Dendritic cell treated with granulocyte-macrophage colony-stimulating factor and Interleukin-4, amounts not matched to agents 40 ng/mL and 50 ng/mL, for 4 days (primary cell): ENCODE measurements at regions not wholly inside any gene's neighbourhood (a gene's known extent, or its start where the extent isn't known, plus 50 kb on each side); places are given as distances from the start of the nearest gene placed in this dataset.
"Not testable (repeated sequence)": the region's sequence is repeated elsewhere in the genome, so short reads cannot be mapped to it uniquely, and the experiment has no call there.

ENCODE experiments used
- H3K27ac Mint-ChIP-seq: one replicate; pipeline ENCODE4 v1.8.0; 2022; ENCODE audit warnings: mild to moderate bottlenecking, mixed read lengths
- H3K27me3 Mint-ChIP-seq: one replicate; pipeline ENCODE4 v1.8.0; 2022; ENCODE audit warnings: mild to moderate bottlenecking, mixed read lengths
- H3K36me3 Mint-ChIP-seq: one replicate; pipeline ENCODE4 v1.8.0; 2022; ENCODE audit warnings: low read depth, mixed read lengths
- H3K4me1 Mint-ChIP-seq: one replicate; pipeline ENCODE4 v1.8.0; 2022; ENCODE audit warnings: low read depth, mixed read lengths
- H3K4me3 Mint-ChIP-seq: one replicate; pipeline ENCODE4 v1.8.0; 2022; ENCODE audit warnings: mild to moderate bottlenecking, moderate library complexity, mixed read lengths
- H3K9me3 Mint-ChIP-seq: one replicate; pipeline ENCODE4 v1.8.0; 2022; ENCODE audit warnings: mixed read lengths
- intact Hi-C: fragments of 100-400 bp; cut with micrococcal nuclease; formaldehyde crosslinking; loops from one replicate; pipeline ENCODE4 v1.15.0; 2022

DNA sequence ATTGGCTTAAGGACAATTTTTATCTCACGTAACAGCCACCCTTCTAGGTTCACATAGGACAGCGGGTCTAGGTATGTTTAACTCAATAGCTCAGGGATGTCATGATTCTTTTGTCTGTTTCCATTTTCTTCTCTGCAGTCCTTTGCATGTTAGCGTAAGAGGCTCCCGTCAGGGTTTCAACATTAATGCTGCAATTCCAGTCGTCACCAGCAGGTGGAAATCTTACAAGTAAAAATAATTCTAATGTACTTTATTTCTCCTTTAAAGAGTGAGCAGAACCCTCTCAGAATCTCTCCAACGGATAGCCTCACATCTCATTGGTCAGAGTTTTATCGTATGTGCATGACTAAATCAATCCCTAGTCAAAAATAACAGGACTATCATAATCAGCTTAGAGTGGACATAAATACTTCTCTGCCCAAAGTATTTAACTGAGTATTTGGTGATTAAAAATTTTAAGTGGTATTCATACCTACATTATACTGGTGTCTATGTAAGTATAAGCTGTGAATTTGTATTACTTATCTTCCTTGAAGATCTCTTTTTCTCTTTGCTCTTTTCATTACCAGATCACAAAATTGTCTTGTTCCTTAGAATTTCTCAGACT is 487.2 kb upstream of the GCFC2 start:
- no peaks in the 10 kb centered on the region for H3K4me1 Mint-ChIP-seq

GRCh38 chr2:76197428-76197827 is 486.7 kb upstream of the GCFC2 start:
- no peak overlapping the region for H3K4me3 Mint-ChIP-seq
- H3K36me3 Mint-ChIP-seq = no peaks in the 10 kb centered on the region
- intact Hi-C loops = loop anchor here (10.0 kb wide), 1 partner anchor 397 kb away; no protein-coding TSS in a partner anchor
- H3K27ac Mint-ChIP-seq = no peak overlapping the region
- H3K27me3 Mint-ChIP-seq = no peaks in the 10 kb centered on the region
- H3K9me3 Mint-ChIP-seq = no peaks in the 10 kb centered on the region
- H3K4me1 Mint-ChIP-seq = no peaks in the 10 kb centered on the region

More for the DNA sequence above, 487.2 kb upstream of the GCFC2 start:
- Mint-ChIP-seq H3K4me3 (no peak overlapping the region), H3K9me3 (no peaks in the 10 kb centered on the region), H3K27me3 (no peaks in the 10 kb centered on the region), H3K27ac (no peak overlapping the region), H3K36me3 (no peaks in the 10 kb centered on the region)
- intact Hi-C loops = loop anchor here (10.0 kb wide), 1 partner anchor 397 kb away; no protein-coding TSS in a partner anchor

DNA sequence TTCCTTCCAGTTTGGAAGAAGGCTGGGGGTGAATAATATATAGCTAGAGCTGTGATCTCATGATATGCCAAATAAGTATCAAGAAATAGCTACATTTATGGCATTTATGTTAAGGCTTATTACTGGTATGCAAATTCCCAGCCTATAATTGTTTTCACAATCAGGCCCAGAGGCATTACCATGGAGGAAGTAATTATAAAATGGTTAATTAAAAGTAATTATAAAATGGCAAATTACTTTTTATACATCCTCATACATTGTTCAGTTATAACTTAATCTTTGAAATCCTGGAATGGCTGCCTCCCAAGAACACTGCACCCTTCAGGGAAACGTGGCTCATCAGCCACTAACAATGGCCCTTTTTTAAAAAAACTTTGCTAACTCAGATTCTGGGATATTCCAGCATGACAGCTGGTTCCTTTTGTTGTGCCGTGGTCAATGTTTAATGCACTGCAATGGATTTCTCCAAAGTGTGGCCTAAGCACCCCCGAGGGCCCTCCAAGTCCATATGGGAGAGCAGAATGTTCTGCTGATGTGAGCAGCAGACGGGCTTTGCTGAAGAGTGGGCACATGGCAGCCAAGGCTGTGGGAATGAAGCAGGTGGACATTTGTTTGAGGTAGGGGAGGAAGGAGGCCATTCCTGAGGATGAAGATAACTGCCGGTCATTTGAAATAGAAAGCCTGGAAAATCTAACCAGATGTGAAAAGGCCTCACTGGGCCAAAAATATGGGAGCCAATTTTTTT is 483.5 kb upstream of the GCFC2 start:
- no peak overlapping the region for H3K27ac Mint-ChIP-seq
- no peaks in the 10 kb centered on the region for H3K27me3 Mint-ChIP-seq
- intact Hi-C loops = loop anchor here (10.0 kb wide), 1 partner anchor 401 kb away; no protein-coding TSS in a partner anchor
- H3K4me3 Mint-ChIP-seq = no peak overlapping the region
- no peaks in the 10 kb centered on the region for H3K4me1 Mint-ChIP-seq
- H3K9me3 Mint-ChIP-seq = no peaks in the 10 kb centered on the region
- no peaks in the 10 kb centered on the region for H3K36me3 Mint-ChIP-seq

DNA sequence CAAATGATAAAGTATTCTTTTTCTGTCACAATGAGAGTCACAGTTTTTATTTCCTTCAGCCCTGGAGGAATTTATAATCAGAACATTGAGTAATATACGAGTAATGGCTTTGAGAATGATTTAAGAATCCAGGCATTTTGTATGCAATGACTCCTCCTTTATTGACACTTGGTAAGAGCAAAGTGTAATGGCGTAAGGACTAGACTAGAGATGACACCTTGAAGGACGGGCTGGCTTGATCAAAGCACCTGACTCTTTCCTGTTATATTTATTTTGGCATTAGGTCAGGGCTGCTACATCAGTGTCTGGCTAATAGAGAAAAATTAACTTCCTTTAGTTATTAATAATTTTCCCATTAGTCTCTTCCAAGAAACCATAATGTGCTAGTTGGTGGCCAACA is 482.4 kb upstream of the GCFC2 start:
- Mint-ChIP-seq H3K4me3 (no peak overlapping the region), H3K36me3 (no peaks in the 10 kb centered on the region), H3K9me3 (no peaks in the 10 kb centered on the region), H3K27ac (no peak overlapping the region), H3K4me1 (no peaks in the 10 kb centered on the region), H3K27me3 (no peaks in the 10 kb centered on the region)
- intact Hi-C loops = loop anchor here (10.0 kb wide), 1 partner anchor 402 kb away; no protein-coding TSS in a partner anchor

DNA sequence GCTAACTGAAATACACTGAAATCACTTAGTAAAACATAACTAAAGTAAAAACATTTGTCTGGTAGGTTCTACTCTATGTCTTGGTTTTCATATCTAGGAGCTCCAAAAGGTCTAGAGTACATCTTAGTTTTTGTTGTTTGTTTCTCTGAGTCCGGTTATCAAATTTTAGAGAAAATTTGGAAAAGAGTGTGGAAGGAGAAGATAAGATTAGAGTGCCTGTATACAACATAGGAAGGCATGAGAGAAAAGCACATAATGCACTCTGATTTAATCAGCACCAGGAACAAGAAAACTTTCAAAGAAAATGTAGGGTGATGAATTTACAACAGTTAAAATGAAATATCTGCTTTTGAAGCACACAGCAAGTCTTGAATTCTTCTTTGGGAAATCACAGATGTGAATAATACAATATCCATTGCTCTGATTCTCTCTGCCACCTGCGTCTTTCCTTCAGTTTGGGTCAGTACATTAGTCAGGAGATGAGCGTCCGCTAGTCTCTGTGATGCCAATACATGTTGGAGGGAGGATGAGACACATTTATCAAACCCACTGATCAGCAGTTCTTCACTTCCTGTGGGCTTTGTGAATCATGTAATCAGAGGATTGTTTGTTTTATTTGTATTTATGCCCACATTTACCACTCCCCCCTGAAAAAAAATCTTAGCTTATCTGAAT is 477.8 kb upstream of the GCFC2 start:
- H3K27ac Mint-ChIP-seq = no peak overlapping the region
- no peak overlapping the region for H3K4me3 Mint-ChIP-seq
- intact Hi-C loops = no loop called here
- no peaks in the 10 kb centered on the region for H3K27me3 Mint-ChIP-seq
- no peaks in the 10 kb centered on the region for H3K36me3 Mint-ChIP-seq
- no peaks in the 10 kb centered on the region for H3K4me1 Mint-ChIP-seq
- no peaks in the 10 kb centered on the region for H3K9me3 Mint-ChIP-seq

- no peaks in the 10 kb centered on the region for H3K27me3 Mint-ChIP-seq
- intact Hi-C loops = no loop called here
- H3K9me3 Mint-ChIP-seq = no peaks in the 10 kb centered on the region
- no peak overlapping the region for H3K27ac Mint-ChIP-seq
- H3K36me3 Mint-ChIP-seq = no peaks in the 10 kb centered on the region
- no peaks in the 10 kb centered on the region for H3K4me1 Mint-ChIP-seq
- H3K4me3 Mint-ChIP-seq = no peak overlapping the region
Measured at GRCh38 chr2:76187415-76187814, 476.7 kb upstream of the GCFC2 start.

GRCh38 chr2:76180676-76181075 is 470.0 kb upstream of the GCFC2 start:
- Mint-ChIP-seq H3K27ac (no peak overlapping the region), H3K36me3 (no peaks in the 10 kb centered on the region)

DNA sequence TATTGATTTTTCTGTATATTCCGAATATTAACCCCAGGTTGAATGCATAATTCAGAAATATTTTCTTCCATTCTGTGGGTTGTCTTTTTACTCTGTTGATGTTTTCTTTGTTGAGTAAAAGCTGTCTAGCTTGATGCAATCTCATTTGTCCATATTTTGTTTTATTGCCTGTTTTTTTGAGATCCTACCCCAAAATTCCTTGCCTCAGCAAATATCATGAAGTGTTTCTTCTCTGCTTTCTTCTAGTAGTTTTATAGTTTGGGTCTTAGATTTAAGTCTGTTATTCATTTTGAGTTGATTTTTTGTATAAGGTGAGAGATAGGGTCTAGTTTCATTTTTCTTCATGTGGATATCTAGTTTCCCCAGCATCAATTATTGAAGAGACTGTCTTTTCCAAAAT is 467.9 kb upstream of the GCFC2 start:
- Mint-ChIP-seq H3K27ac (no peak overlapping the region), H3K36me3 (no peaks in the 10 kb centered on the region), H3K4me1 (no peaks in the 10 kb centered on the region), H3K27me3 (no peaks in the 10 kb centered on the region), H3K9me3 (peaks cover 65% of the 10 kb centered on the region), H3K4me3 (no peak overlapping the region)
- intact Hi-C loops = no loop called here

More at GRCh38 chr2:76180676-76181075, 470.0 kb upstream of the GCFC2 start:
- Mint-ChIP-seq H3K9me3 (peaks cover 45% of the 10 kb centered on the region), H3K27me3 (no peaks in the 10 kb centered on the region), H3K4me1 (no peaks in the 10 kb centered on the region), H3K4me3 (no peak overlapping the region)
- intact Hi-C loops = no loop called here

DNA sequence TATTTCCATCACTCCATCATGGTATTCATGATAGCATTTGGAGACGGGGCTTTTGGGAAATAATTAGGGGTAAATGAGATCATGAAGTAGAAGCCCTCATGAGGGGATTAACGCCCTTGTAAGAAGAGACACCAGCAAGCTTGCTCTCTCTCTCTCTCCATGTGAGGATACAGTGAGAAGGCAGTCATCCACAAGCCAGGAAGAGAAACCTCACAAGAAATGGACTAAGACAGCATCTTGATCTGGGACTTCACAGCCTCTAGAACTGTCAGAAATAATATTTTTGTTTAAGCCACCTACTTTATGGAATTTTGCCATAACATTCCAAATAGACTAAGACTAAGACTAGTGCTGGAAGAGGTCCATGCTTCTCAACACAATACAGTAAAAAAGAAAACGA is 464.6 kb upstream of the GCFC2 start:
- H3K9me3 Mint-ChIP-seq = peaks cover 72% of the 10 kb centered on the region
- no peak overlapping the region for H3K27ac Mint-ChIP-seq

GRCh38 chr2:76174505-76174904 is 463.8 kb upstream of the GCFC2 start:
- intact Hi-C loops = no loop called here
- H3K27ac Mint-ChIP-seq = no peak overlapping the region
- no peaks in the 10 kb centered on the region for H3K36me3 Mint-ChIP-seq
- no peak overlapping the region for H3K4me3 Mint-ChIP-seq
- no peaks in the 10 kb centered on the region for H3K4me1 Mint-ChIP-seq
- H3K27me3 Mint-ChIP-seq = no peaks in the 10 kb centered on the region
- H3K9me3 Mint-ChIP-seq = peaks cover 65% of the 10 kb centered on the region

More for the DNA sequence above, 464.6 kb upstream of the GCFC2 start:
- Mint-ChIP-seq H3K4me3 (no peak overlapping the region), H3K4me1 (no peaks in the 10 kb centered on the region), H3K36me3 (no peaks in the 10 kb centered on the region), H3K27me3 (no peaks in the 10 kb centered on the region)
- intact Hi-C loops = no loop called here

- peaks cover 52% of the 10 kb centered on the region for H3K9me3 Mint-ChIP-seq
- H3K4me1 Mint-ChIP-seq, H3K27me3 Mint-ChIP-seq, H3K4me3 Mint-ChIP-seq, H3K27ac Mint-ChIP-seq, H3K36me3 Mint-ChIP-seq, intact Hi-C loops: not testable (repeated sequence)
Measured at GRCh38 chr2:76173206-76173605, 462.5 kb upstream of the GCFC2 start.

- H3K36me3 Mint-ChIP-seq, H3K4me3 Mint-ChIP-seq, H3K27me3 Mint-ChIP-seq, H3K27ac Mint-ChIP-seq, intact Hi-C loops, H3K4me1 Mint-ChIP-seq: not testable (repeated sequence)
- peaks cover 42% of the 10 kb centered on the region for H3K9me3 Mint-ChIP-seq
Measured at GRCh38 chr2:76172154-76172595, 461.5 kb upstream of the GCFC2 start.

GRCh38 chr2:76170856-76171255 is 460.1 kb upstream of the GCFC2 start:
- Mint-ChIP-seq H3K4me1 (no peaks in the 10 kb centered on the region), H3K36me3 (no peaks in the 10 kb centered on the region), H3K4me3 (no peak overlapping the region), H3K27me3 (no peaks in the 10 kb centered on the region), H3K27ac (no peak overlapping the region), H3K9me3 (peaks cover 35% of the 10 kb centered on the region)
- intact Hi-C loops = no loop called here

GRCh38 chr2:76170009-76170384 is 459.3 kb upstream of the GCFC2 start:
- no peak overlapping the region for H3K4me3 Mint-ChIP-seq
- intact Hi-C loops = no loop called here

More at GRCh38 chr2:76170009-76170384, 459.3 kb upstream of the GCFC2 start:
- Mint-ChIP-seq H3K36me3 (no peaks in the 10 kb centered on the region), H3K4me1 (no peaks in the 10 kb centered on the region), H3K9me3 (peaks cover 26% of the 10 kb centered on the region), H3K27ac (no peak overlapping the region), H3K27me3 (no peaks in the 10 kb centered on the region)
